Activated CD4-positive, alpha-beta memory T cell treated with anti-CD3 and anti-CD28 coated beads, Interleukin-2, amount 10 ng/mL, durations not matched to agents 7 days and 5 days (primary cell): ENCODE measurements at regions not wholly inside any gene's neighbourhood (a gene's known extent, or its start where the extent isn't known, plus 50 kb on each side); places are given as distances from the start of the nearest gene placed in this dataset.
A peak's percentile ranks its signal among the peaks of the same experiment; 100 is the strongest.
"Not testable (repeated sequence)": the region's sequence is repeated elsewhere in the genome, so short reads cannot be mapped to it uniquely, and the experiment has no call there.

Experiments
- CTCF ChIA-PET: fragments of 350-600 bp; sonication (Branson Sonifier 250); formaldehyde crosslinking; loops from one replicate; lab custom pipeline; 2021; ENCODE audit warnings: antibody characterized with exemption, inconsistent platforms; lab: Charles Lee
- POLR2A ChIA-PET: fragments of 350-600 bp; sonication (Branson Sonifier 250); formaldehyde crosslinking; loops from one replicate; lab custom pipeline; 2021; ENCODE audit warnings: antibody characterized with exemption; lab: Charles Lee
- DNase-seq: peaks from one replicate; pipeline ENCODE4 v3.0.0-alpha.2; 2020
- H3K27ac Mint-ChIP-seq: one replicate; pipeline ENCODE4 v1.8.0; 2021; ENCODE audit warnings: mild to moderate bottlenecking, mixed read lengths
- H3K27me3 Mint-ChIP-seq: one replicate; pipeline ENCODE4 v1.8.0; 2021; ENCODE audit warnings: mixed read lengths
- H3K36me3 Mint-ChIP-seq: one replicate; pipeline ENCODE4 v1.8.0; 2021; ENCODE audit warnings: low read depth, mixed read lengths
- H3K4me1 Mint-ChIP-seq: one replicate; pipeline ENCODE4 v1.8.0; 2021; ENCODE audit warnings: mixed read lengths
- H3K4me3 Mint-ChIP-seq: one replicate; pipeline ENCODE4 v1.8.0; 2021; ENCODE audit warnings: mild to moderate bottlenecking, mixed read lengths
- H3K9me3 Mint-ChIP-seq: one replicate; pipeline ENCODE4 v1.8.0; 2021; ENCODE audit warnings: mixed read lengths

- CTCF ChIA-PET, result interaction anchor here (0.6 kb wide), 1 partner anchor 28 kb away, joined by 5 read pairs; no protein-coding TSS in a partner anchor
- POLR2A ChIA-PET, result interaction anchor here (0.9 kb wide), 1 partner anchor 8 kb away, joined by 3 read pairs; no protein-coding TSS in a partner anchor
Measured at GRCh38 chr5:134471858-134472449, 53.5 kb upstream of the JADE2 start.

GRCh38 chr5:134468921-134469400, 56.5 kb upstream of the JADE2 start:
- POLR2A ChIA-PET, result no interaction called here
- H3K27ac Mint-ChIP-seq, result no peak overlapping the region
- H3K36me3 Mint-ChIP-seq, result peaks cover 5% of the 10 kb centered on the region
- CTCF ChIA-PET, result no interaction called here
- H3K4me3 Mint-ChIP-seq, result no peak overlapping the region
- peaks cover 15% of the 10 kb centered on the region for H3K4me1 Mint-ChIP-seq
- H3K27me3 Mint-ChIP-seq, result peaks cover 2% of the 10 kb centered on the region
- no peak for DNase-seq
- H3K9me3 Mint-ChIP-seq, result peaks cover 2% of the 10 kb centered on the region

More at GRCh38 chr5:134471858-134472449, 53.5 kb upstream of the JADE2 start:
- H3K27me3 Mint-ChIP-seq, H3K36me3 Mint-ChIP-seq, H3K4me3 Mint-ChIP-seq, H3K27ac Mint-ChIP-seq, H3K4me1 Mint-ChIP-seq, DNase-seq, H3K9me3 Mint-ChIP-seq: not testable (repeated sequence)

GRCh38 chr5:134467231-134467630, 55.5 kb upstream of the CDKN2AIPNL start:
- peaks cover 5% of the 10 kb centered on the region for H3K36me3 Mint-ChIP-seq
- no peak for DNase-seq
- no peaks in the 10 kb centered on the region for H3K9me3 Mint-ChIP-seq
- CTCF ChIA-PET, result interaction anchor here (1.4 kb wide), 1 partner anchor 56 kb away, joined by 4 read pairs; the partner anchor contains the start of gene CDKN2AIPNL
- no peak overlapping the region for H3K27ac Mint-ChIP-seq
- H3K4me1 Mint-ChIP-seq, result peaks cover 15% of the 10 kb centered on the region
- H3K27me3 Mint-ChIP-seq, result peaks cover 2% of the 10 kb centered on the region
- POLR2A ChIA-PET, result interaction anchor here (0.6 to 3.1 kb wide), 10 partner anchors 12 to 242 kb away, joined by 3 to 14 read pairs (median 5); partner anchors contain the start of genes CDKN2AIPNL and JADE2
- H3K4me3 Mint-ChIP-seq, result no peak overlapping the region

GRCh38 chr5:134466241-134467069, 54.8 kb upstream of the CDKN2AIPNL start:
- H3K27me3 Mint-ChIP-seq, result peaks cover 4% of the 10 kb centered on the region
- DNase-seq, result peak; percentile 41
- H3K9me3 Mint-ChIP-seq, result no peaks in the 10 kb centered on the region
- H3K36me3 Mint-ChIP-seq, result no peaks in the 10 kb centered on the region
- POLR2A ChIA-PET, result interaction anchor here (0.6 to 3.1 kb wide), 17 partner anchors 11 to 242 kb away, joined by 3 to 14 read pairs (median 4); partner anchors contain the start of genes CDKN2AIPNL and JADE2
- H3K27ac Mint-ChIP-seq, result peak overlapping the region; percentile 68
- CTCF ChIA-PET, result interaction anchor here (0.6 to 1.4 kb wide), 7 partner anchors 29 to 163 kb away, joined by 3 to 5 read pairs (median 4); partner anchors contain the start of gene CDKN2AIPNL
- H3K4me1 Mint-ChIP-seq, result peaks cover 15% of the 10 kb centered on the region
- peak overlapping the region; percentile 72 for H3K4me3 Mint-ChIP-seq

GRCh38 chr5:134465816-134466240, 54.1 kb upstream of the CDKN2AIPNL start:
- POLR2A ChIA-PET, result interaction anchor here (0.7 to 3.1 kb wide), 14 partner anchors 12 to 241 kb away, joined by 3 to 14 read pairs (median 3); partner anchors contain the start of genes CDKN2AIPNL, JADE2 and PPP2CA
- no peaks in the 10 kb centered on the region for H3K36me3 Mint-ChIP-seq
- H3K4me1 Mint-ChIP-seq, result peaks cover 15% of the 10 kb centered on the region
- peak overlapping the region; percentile 68 for H3K27ac Mint-ChIP-seq
- H3K27me3 Mint-ChIP-seq, result peaks cover 4% of the 10 kb centered on the region
- CTCF ChIA-PET, result interaction anchor here (0.6 to 1.4 kb wide), 7 partner anchors 29 to 162 kb away, joined by 3 to 5 read pairs (median 4); partner anchors contain the start of gene CDKN2AIPNL
- peak; percentile 67 for DNase-seq
- peak overlapping the region; percentile 72 for H3K4me3 Mint-ChIP-seq
- no peaks in the 10 kb centered on the region for H3K9me3 Mint-ChIP-seq

- Mint-ChIP-seq H3K4me1 (peaks cover 15% of the 10 kb centered on the region), H3K4me3 (peak overlapping the region; percentile 72), H3K27ac (no peak overlapping the region), H3K27me3 (peaks cover 4% of the 10 kb centered on the region), H3K9me3 (no peaks in the 10 kb centered on the region), H3K36me3 (no peaks in the 10 kb centered on the region)
- CTCF ChIA-PET, result interaction anchor here (0.6 to 1.4 kb wide), 7 partner anchors 11 to 162 kb away, joined by 3 to 5 read pairs (median 4); no protein-coding TSS in a partner anchor
- POLR2A ChIA-PET, result interaction anchor here (0.9 to 3.1 kb wide), 12 partner anchors 12 to 240 kb away, joined by 3 to 14 read pairs (median 4); partner anchors contain the start of genes CDKN2AIPNL, JADE2 and PPP2CA
- DNase-seq, result no peak
Measured at GRCh38 chr5:134464988-134465815, 53.5 kb upstream of the CDKN2AIPNL start.

- no peak overlapping the region for H3K27ac Mint-ChIP-seq
- H3K27me3 Mint-ChIP-seq, result peaks cover 4% of the 10 kb centered on the region
- CTCF ChIA-PET, result interaction anchor here (0.7 kb wide), 1 partner anchor 12 kb away, joined by 4 read pairs; no protein-coding TSS in a partner anchor
- no peaks in the 10 kb centered on the region for H3K9me3 Mint-ChIP-seq
- H3K36me3 Mint-ChIP-seq, result no peaks in the 10 kb centered on the region
- POLR2A ChIA-PET, result interaction anchor here (3.1 kb wide), 1 partner anchor 62 kb away, joined by 14 read pairs; the partner anchor contains the start of gene JADE2
- H3K4me1 Mint-ChIP-seq, result peaks cover 15% of the 10 kb centered on the region
- DNase-seq, result no peak
- H3K4me3 Mint-ChIP-seq, result no peak overlapping the region
Measured at GRCh38 chr5:134463991-134464760, 52.5 kb upstream of the CDKN2AIPNL start.

- Mint-ChIP-seq H3K4me3 (no peak overlapping the region), H3K36me3 (no peaks in the 10 kb centered on the region), H3K27me3 (peaks cover 4% of the 10 kb centered on the region), H3K27ac (no peak overlapping the region), H3K4me1 (peaks cover 15% of the 10 kb centered on the region), H3K9me3 (no peaks in the 10 kb centered on the region)
- no peak for DNase-seq
- ChIA-PET CTCF (no interaction called here), POLR2A (no interaction called here)
Measured at GRCh38 chr5:134463176-134463720, 51.6 kb upstream of the CDKN2AIPNL start.

- no peaks in the 10 kb centered on the region for H3K9me3 Mint-ChIP-seq
- CTCF ChIA-PET, result interaction anchor here (1.0 kb wide), 1 partner anchor 10 kb away, joined by 3 read pairs; no protein-coding TSS in a partner anchor
- H3K4me3 Mint-ChIP-seq, result no peak overlapping the region
- POLR2A ChIA-PET, result no interaction called here
- peaks cover 15% of the 10 kb centered on the region for H3K4me1 Mint-ChIP-seq
- H3K27ac Mint-ChIP-seq, result no peak overlapping the region
- H3K27me3 Mint-ChIP-seq, result peaks cover 4% of the 10 kb centered on the region
- no peak for DNase-seq
- no peaks in the 10 kb centered on the region for H3K36me3 Mint-ChIP-seq
Measured at GRCh38 chr5:134462761-134463160, 51.1 kb upstream of the CDKN2AIPNL start.

GRCh38 chr5:134462047-134462575, 50.4 kb upstream of the CDKN2AIPNL start:
- Mint-ChIP-seq H3K4me3 (no peak overlapping the region), H3K27me3 (peaks cover 4% of the 10 kb centered on the region), H3K27ac (no peak overlapping the region), H3K36me3 (no peaks in the 10 kb centered on the region), H3K4me1 (peaks cover 15% of the 10 kb centered on the region), H3K9me3 (no peaks in the 10 kb centered on the region)
- ChIA-PET POLR2A (interaction anchor here (0.6 to 1.1 kb wide), 2 partner anchors 27 to 64 kb away, joined by 4 to 5 read pairs; partner anchors contain the start of gene JADE2), CTCF (interaction anchor here (1.0 kb wide), 1 partner anchor 9 kb away, joined by 3 read pairs; no protein-coding TSS in a partner anchor)
- no peak for DNase-seq
